Hepatocyte (in vitro differentiated cells): ENCODE measurements at regions not wholly inside any gene's neighbourhood (a gene's known extent, or its start where the extent isn't known, plus 50 kb on each side); places are given as distances from the start of the nearest gene placed in this dataset.

Experiments used
- DNase-seq: peaks from one replicate; pipeline ENCODE4 v3.0.0-alpha.2; 2016; ENCODE audit warnings: low spot score
- H2AFZ ChIP-seq: fragments of 200-600 bp; sonication (generic); 2 replicates; pipeline ENCODE4 v1.6.0; 2016; ENCODE audit warnings: antibody characterized with exemption, mild to moderate bottlenecking
- H3K27ac ChIP-seq: fragments of 200-600 bp; sonication (generic); 2 replicates; pipeline ENCODE4 v1.5.1; 2016; ENCODE audit warnings: mild to moderate bottlenecking
- H3K27me3 ChIP-seq: fragments of 200-600 bp; sonication (generic); 2 replicates; pipeline ENCODE4 v1.6.1; 2016
- H3K36me3 ChIP-seq: fragments of 200-600 bp; sonication (generic); replicated peaks from 2 replicates; pipeline ENCODE4 v1.5.1; 2016; ENCODE audit warnings: low read depth; ENCODE audit not compliant: insufficient read depth
- H3K4me1 ChIP-seq: fragments of 200-600 bp; sonication (generic); 2 replicates; pipeline ENCODE4 v1.5.1; 2016; ENCODE audit warnings: mild to moderate bottlenecking, moderate library complexity; ENCODE audit not compliant: insufficient read depth
- H3K4me2 ChIP-seq: fragments of 200-600 bp; sonication (generic); 2 replicates; pipeline ENCODE4 v1.6.0; 2016
- H3K4me3 ChIP-seq: fragments of 200-600 bp; sonication (generic); 2 replicates; pipeline ENCODE4 v1.5.1; 2016; ENCODE audit warnings: mild to moderate bottlenecking
- H3K79me2 ChIP-seq: fragments of 200-600 bp; sonication (generic); 2 replicates; pipeline ENCODE4 v1.6.0; 2017; ENCODE audit warnings: mild to moderate bottlenecking
- H3K9me2 ChIP-seq: fragments of 200-600 bp; sonication (generic); replicated peaks from 2 replicates; pipeline ENCODE4 v1.6.0; 2017; ENCODE audit warnings: mild to moderate bottlenecking; ENCODE audit not compliant: insufficient read depth
- H3K9me3 ChIP-seq: fragments of 200-600 bp; sonication (generic); 2 replicates; pipeline ENCODE4 v1.5.1; 2016; ENCODE audit warnings: low read depth, mild to moderate bottlenecking
- H4K20me1 ChIP-seq: fragments of 200-600 bp; sonication (generic); 2 replicates; pipeline ENCODE4 v1.6.0; 2016; ENCODE audit warnings: mild to moderate bottlenecking; ENCODE audit not compliant: insufficient read depth, poor library complexity, severe bottlenecking
- EZH2 ChIP-seq: fragments of 200-600 bp; sonication (generic); IDR thresholded peaks from 2 replicates; pipeline ENCODE4 v1.6.1; 2016; ENCODE audit warnings: antibody characterized with exemption, mild to moderate bottlenecking, borderline replicate concordance
- EZH2phosphoT487 ChIP-seq: fragments of 200-600 bp; sonication (generic); IDR thresholded peaks from one replicate; pipeline ENCODE4 v1.6.1; 2018; ENCODE audit warnings: antibody characterized with exemption, mild to moderate bottlenecking, low read depth, moderate library complexity; ENCODE audit not compliant: unreplicated experiment, severe bottlenecking
- WGBS: methylation state at CpG from one replicate; pipeline ENCODE4 v1.1.6; 2016; ENCODE audit warnings: low lambda C conversion rate; ENCODE audit errors: missing lambda C conversion rate; 5-methylcytosine and 5-hydroxymethylcytosine counted together
- TF ChIP-seq, protein P1 (sequence below): fragments of 200-600 bp; sonication (generic); IDR thresholded peaks from 2 replicates; pipeline ENCODE4 v1.5.1; 2016; ENCODE audit warnings: antibody characterized with exemption, mild to moderate bottlenecking; ENCODE audit not compliant: poor library complexity

DNA sequence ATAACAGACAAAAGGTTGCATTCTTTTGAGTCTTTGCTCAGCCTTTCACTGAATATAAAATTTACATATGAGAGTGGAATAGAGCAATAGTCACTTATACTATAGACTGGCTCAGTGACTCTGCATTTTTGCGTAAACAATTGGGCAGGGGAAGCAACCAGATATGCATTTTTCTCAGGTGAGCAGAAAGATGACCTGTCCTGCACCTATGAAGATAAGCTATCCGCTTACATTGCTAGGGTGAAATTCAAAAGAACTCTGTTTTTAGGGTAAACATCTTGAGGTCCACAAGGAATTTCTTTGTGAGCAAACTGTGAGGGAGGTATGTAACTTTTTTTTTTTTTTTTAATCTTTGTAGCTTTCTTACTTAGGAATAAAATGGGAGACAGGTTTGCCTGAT is 602.4 kb upstream of the PRKX start:
- Histone ChIP-seq H4K20me1 (no peaks in the 10 kb centered on the region), H3K4me2 (no peak overlapping the region), H3K27me3 (no peaks in the 10 kb centered on the region), H3K4me1 (no peaks in the 10 kb centered on the region), H3K79me2 (no peaks in the 10 kb centered on the region), H3K4me3 (no peak overlapping the region), H3K27ac (no peak overlapping the region), H3K9me3 (no peaks in the 10 kb centered on the region), H3K36me3 (no peaks in the 10 kb centered on the region), H3K9me2 (no peaks in the 10 kb centered on the region), H2AFZ (no peak overlapping the region)
- 61% methylated on average over 2 of the region's 2 CpGs for WGBS
- TF ChIP-seq EZH2phosphoT487, result no peak
- no peak for DNase-seq

DNA sequence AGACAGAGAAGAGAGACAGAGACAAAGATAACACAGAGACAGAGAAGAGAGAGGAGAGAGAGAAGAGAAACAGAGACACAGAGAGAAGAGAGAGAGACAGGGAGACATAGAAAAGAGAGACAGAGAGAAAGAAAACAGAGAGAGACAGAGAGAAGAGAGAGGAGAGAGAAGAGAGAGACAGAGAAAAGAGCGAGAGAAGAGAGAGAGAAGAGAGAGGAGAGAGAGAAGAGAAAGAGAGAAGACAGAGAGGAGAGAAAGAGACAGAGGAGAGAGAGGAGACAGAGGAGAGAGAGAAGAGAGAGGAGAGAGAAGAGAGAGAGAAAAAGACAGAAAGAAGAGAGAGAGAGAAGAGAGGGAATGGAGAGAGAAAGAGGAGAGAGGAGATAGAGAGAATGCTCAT is 601.1 kb upstream of the PRKX start:
- no peak for DNase-seq
- no peaks in the 10 kb centered on the region for H3K4me1 ChIP-seq
- no peaks in the 10 kb centered on the region for H4K20me1 ChIP-seq
- no peak overlapping the region for H2AFZ ChIP-seq
- no peak overlapping the region for H3K4me2 ChIP-seq
- no peak overlapping the region for H3K4me3 ChIP-seq
- no peak overlapping the region for H3K27ac ChIP-seq
- no peaks in the 10 kb centered on the region for H3K27me3 ChIP-seq
- 75% methylated on average over 1 of the region's 1 CpG for WGBS
- H3K9me2 ChIP-seq, result no peaks in the 10 kb centered on the region
- no peaks in the 10 kb centered on the region for H3K79me2 ChIP-seq
- H3K9me3 ChIP-seq, result no peaks in the 10 kb centered on the region
- no peaks in the 10 kb centered on the region for H3K36me3 ChIP-seq
- TF ChIP-seq, protein P1, sequence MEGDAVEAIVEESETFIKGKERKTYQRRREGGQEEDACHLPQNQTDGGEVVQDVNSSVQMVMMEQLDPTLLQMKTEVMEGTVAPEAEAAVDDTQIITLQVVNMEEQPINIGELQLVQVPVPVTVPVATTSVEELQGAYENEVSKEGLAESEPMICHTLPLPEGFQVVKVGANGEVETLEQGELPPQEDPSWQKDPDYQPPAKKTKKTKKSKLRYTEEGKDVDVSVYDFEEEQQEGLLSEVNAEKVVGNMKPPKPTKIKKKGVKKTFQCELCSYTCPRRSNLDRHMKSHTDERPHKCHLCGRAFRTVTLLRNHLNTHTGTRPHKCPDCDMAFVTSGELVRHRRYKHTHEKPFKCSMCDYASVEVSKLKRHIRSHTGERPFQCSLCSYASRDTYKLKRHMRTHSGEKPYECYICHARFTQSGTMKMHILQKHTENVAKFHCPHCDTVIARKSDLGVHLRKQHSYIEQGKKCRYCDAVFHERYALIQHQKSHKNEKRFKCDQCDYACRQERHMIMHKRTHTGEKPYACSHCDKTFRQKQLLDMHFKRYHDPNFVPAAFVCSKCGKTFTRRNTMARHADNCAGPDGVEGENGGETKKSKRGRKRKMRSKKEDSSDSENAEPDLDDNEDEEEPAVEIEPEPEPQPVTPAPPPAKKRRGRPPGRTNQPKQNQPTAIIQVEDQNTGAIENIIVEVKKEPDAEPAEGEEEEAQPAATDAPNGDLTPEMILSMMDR, result no peak
- TF ChIP-seq EZH2phosphoT487 (no peak), EZH2 (no peak)

DNA sequence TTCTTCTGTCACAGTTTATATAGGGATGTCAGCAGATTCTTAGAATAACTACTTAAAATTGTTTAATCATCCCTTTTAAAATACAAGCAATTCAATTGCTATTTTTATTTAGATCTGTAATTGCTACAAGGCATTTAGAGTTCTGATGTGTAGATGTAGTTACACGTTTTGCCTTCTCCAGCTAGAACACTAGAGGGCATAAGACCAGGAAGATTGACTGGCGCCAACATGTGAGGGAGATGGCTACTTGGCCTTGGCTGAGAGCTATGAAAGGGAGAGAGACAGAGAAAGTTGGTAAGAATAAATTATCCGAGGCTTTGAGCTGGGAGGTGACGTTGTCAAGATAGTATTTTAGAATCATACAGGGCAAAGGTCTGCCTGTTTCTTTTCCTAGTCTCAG is 563.7 kb upstream of the PRKX start:
- Histone ChIP-seq H3K9me2 (no peaks in the 10 kb centered on the region), H3K79me2 (no peaks in the 10 kb centered on the region), H2AFZ (no peak overlapping the region), H4K20me1 (no peaks in the 10 kb centered on the region), H3K9me3 (no peaks in the 10 kb centered on the region), H3K4me2 (no peak overlapping the region), H3K27ac (no peak overlapping the region), H3K36me3 (no peaks in the 10 kb centered on the region), H3K4me3 (no peak overlapping the region), H3K27me3 (no peaks in the 10 kb centered on the region), H3K4me1 (no peaks in the 10 kb centered on the region)
- WGBS, result 73% methylated on average over 4 of the region's 4 CpGs
- TF ChIP-seq, protein P1, result peak; percentile 12
- TF ChIP-seq EZH2phosphoT487, result no peak
- no peak for TF ChIP-seq EZH2
- no peak for DNase-seq

DNA sequence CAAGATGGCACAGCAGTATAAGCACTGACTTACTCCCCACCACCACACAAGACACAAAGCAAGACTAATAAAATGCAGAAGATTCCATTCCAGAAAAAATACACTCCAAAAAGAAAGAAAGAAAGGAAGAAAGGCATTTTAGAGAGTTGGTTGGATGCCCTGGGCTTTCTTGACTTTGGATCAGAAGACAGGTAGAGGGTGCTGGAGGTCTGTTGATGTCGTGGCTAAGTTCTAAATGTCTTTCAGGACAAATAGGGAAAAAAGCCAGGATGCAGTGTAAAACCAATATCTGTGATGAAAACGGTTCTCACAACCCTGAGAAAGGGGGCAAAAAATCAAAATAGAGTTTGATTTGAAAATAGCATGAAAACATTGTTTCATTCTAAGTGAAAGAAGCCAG is 555.2 kb upstream of the PRKX start:
- Histone ChIP-seq H3K36me3 (no peaks in the 10 kb centered on the region), H3K9me3 (no peaks in the 10 kb centered on the region), H3K4me3 (no peak overlapping the region), H3K27ac (no peak overlapping the region), H3K4me1 (no peaks in the 10 kb centered on the region), H3K9me2 (no peaks in the 10 kb centered on the region), H4K20me1 (no peaks in the 10 kb centered on the region), H2AFZ (no peak overlapping the region), H3K4me2 (no peak overlapping the region), H3K27me3 (no peaks in the 10 kb centered on the region), H3K79me2 (no peaks in the 10 kb centered on the region)
- TF ChIP-seq EZH2, result no peak
- TF ChIP-seq EZH2phosphoT487, result no peak
- TF ChIP-seq, protein P1, result peak; percentile 22
- WGBS, result 27% methylated on average over 2 of the region's 2 CpGs
- DNase-seq, result no peak
